Urinary bladder (tissue), 3 donors: ENCODE measurements at regions not wholly inside any gene's neighbourhood (a gene's known extent, or its start where the extent isn't known, plus 50 kb on each side); places are given as distances from the start of the nearest gene placed in this dataset.

ENCODE experiments used
- DNase-seq: peaks from one replicate; pipeline ENCODE4 v3.0.0-alpha.2; 2015; ENCODE audit errors: extremely low spot score
- H3K27ac ChIP-seq: one replicate; pipeline ENCODE4 v1.5.1; 2013; ENCODE audit warnings: low read depth, mild to moderate bottlenecking, moderate library complexity
- H3K36me3 ChIP-seq: one replicate; pipeline ENCODE4 v1.6.1; 2013; ENCODE audit warnings: mild to moderate bottlenecking, moderate library complexity; ENCODE audit not compliant: insufficient read depth
- H3K4me1 ChIP-seq: one replicate; pipeline ENCODE4 v1.6.1; 2013; ENCODE audit warnings: mild to moderate bottlenecking, moderate library complexity; ENCODE audit not compliant: insufficient read depth
- H3K4me3 ChIP-seq: one replicate; pipeline ENCODE4 v1.5.1; 2013; ENCODE audit warnings: low read depth, low read length
- WGBS: extraction: QIAGEN DNeasy Blood & Tissue Kit; methylation state at CpG from one replicate; pipeline ENCODE4 v1.1.7; 2013; 5-methylcytosine and 5-hydroxymethylcytosine counted together
- donor health status: healthy with polysubstance abuse.
- donor health status: healthy.

GRCh38 chr5:87954121-87954520 is 314.5 kb downstream of the TMEM161B start:
- Histone ChIP-seq H3K27ac (no peak overlapping the region), H3K36me3 (no peaks in the 10 kb centered on the region), H3K4me3 (no peak overlapping the region), H3K4me1 (no peaks in the 10 kb centered on the region)
- no peak for DNase-seq

GRCh38 chr5:87951661-87952060 is 317.0 kb downstream of the TMEM161B start:
- Histone ChIP-seq H3K27ac (no peak overlapping the region), H3K4me1 (no peaks in the 10 kb centered on the region), H3K4me3 (no peak overlapping the region), H3K36me3 (no peaks in the 10 kb centered on the region)
- DNase-seq: no peak
- WGBS: 88% methylated on average over 1 of the region's 1 CpG

DNA sequence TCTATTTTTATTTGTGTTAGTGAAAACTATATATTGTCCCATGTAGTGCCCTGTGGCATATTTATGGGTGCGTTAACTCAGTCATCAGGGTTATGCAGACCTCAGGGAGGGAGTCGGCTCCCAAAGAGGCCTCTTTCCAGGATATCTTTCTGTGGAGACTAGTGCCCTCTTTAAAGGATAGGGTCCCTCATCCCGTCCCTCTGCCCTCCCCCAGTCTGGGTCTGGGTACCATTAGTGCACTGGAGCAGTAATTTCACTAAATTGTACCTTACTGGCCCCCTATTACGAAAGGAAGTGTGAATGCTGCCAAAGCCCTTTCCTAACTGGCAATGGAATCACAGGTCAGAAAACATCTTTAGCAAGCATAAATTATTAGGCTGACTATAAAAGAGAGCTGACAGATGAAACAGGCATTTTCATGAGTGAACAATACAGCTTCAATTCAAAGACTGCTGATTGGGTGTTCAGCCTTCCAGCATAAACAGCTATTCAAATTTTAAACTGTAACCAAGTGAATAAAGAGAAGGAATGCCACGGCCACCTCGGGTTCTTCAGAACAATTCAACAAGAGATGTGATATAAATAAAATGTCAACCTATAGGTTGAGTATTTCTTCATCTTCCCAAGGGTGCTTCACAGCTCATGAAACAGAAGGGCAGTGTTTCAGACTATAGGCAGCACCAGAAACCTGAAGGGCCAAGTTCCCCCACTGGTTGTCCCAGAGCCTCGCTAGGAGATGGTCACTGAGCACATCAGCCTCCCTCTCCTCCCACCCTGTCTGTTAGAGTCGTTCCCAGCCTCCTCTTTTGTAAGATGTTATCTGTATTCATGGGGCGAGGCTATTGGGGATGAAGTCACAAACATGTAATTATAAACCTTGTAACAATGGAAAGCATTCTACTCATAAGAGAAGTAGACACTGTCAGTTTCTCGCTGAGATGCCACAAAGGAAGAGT is 318.7 kb downstream of the TMEM161B start:
- 54% methylated on average over 10 of the region's 10 CpGs for WGBS
- H3K36me3 ChIP-seq: no peaks in the 10 kb centered on the region

DNA sequence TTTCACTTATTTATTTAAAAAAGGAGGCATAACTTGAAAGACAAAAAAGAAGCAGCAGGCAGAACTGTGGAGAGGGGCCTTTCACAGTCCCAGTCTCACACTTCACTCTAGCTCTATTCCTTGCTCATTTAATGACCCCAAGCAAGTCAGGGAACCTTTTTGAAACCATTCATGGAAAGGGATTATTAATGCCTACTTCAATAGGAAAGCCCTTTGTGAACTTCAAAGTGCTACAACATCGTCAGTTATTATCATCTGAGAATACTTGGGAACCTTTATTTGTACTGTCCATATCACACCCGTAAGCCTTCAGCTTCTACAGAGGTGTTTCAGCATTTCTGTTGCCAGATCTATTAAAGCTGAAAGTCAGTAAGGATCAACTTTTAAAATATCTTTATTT is 320.2 kb downstream of the TMEM161B start:
- Histone ChIP-seq H3K4me3 (no peak overlapping the region), H3K27ac (no peak overlapping the region), H3K36me3 (no peaks in the 10 kb centered on the region), H3K4me1 (no peaks in the 10 kb centered on the region)
- no peak for DNase-seq
- 66% methylated on average over 2 of the region's 2 CpGs for WGBS

More for the DNA sequence above, 318.7 kb downstream of the TMEM161B start:
- Histone ChIP-seq H3K4me3 (no peak overlapping the region), H3K4me1 (no peaks in the 10 kb centered on the region), H3K27ac (no peak overlapping the region)
- no peak for DNase-seq

DNA sequence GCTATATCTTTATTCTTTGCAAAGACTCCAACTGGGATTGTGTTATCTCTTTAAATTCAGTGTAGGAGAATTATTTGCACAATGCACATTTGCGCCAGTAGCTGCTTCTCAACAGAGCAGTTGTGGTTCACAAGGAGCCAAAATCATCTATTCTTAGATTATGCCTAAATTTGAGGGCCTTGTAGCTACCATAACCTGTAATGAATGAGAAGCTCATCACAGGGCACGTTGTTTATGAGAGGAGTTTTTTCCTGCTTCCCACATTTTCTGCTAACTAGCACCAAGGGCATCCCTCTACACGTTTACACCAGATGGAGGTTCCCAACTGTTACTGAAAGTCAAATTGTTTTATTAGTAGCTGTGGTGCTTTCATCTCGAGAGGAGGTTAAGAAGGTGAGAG is 322.4 kb downstream of the TMEM161B start:
- H3K4me3 ChIP-seq: no peak overlapping the region
- WGBS: 39% methylated on average over 4 of the region's 4 CpGs

DNA sequence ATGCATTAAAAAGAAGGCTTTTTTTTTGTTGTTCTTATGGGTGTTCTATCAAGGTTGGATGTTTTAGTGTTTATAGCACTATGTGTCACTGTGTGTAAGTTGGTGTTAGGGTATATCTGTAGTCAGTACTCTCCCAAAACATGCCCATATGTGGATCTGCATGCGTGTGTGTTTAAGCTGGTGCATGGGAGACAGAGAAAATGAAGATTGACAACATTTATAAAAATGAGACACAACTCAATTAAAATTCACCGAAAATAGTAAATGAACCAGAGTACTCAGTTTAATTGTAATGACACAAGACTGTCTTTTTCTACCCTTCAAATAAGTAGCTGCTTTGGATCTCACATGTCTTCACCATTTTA is 323.4 kb downstream of the TMEM161B start:
- Histone ChIP-seq H3K27ac (no peak overlapping the region), H3K4me1 (no peaks in the 10 kb centered on the region), H3K4me3 (no peak overlapping the region), H3K36me3 (no peaks in the 10 kb centered on the region)
- 84% methylated on average over 2 of the region's 2 CpGs for WGBS
- DNase-seq: no peak

More for the DNA sequence above, 322.4 kb downstream of the TMEM161B start:
- H3K36me3 ChIP-seq: no peaks in the 10 kb centered on the region
- H3K27ac ChIP-seq: no peak overlapping the region
- H3K4me1 ChIP-seq: no peaks in the 10 kb centered on the region
- DNase-seq: no peak

- H3K27ac ChIP-seq: no peak overlapping the region
- H3K36me3 ChIP-seq: no peaks in the 10 kb centered on the region
- no peaks in the 10 kb centered on the region for H3K4me1 ChIP-seq
- no peak overlapping the region for H3K4me3 ChIP-seq
- no peak for DNase-seq
- WGBS: 21% methylated on average over 9 of the region's 9 CpGs
These were observed 323.9 kb downstream of the TMEM161B start for GRCh38 chr5:87944553-87945285.

DNA sequence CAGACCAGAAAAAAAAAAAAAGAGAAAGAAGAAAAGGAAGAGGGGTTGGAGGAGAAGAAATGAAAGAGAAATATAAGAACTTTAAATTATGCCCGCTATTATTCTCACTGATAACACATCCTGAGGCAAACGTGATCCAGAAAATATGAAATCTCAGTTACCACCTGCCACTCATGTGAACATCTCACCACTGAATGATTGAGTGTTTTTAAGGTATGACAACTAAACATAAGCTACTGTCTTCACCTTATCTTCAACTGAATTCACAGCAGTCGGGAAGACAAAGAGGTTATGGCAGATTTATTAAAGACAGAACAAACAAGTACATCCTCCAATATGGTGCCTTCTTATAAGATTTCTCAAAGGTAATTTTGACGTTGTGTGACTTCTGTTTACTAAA is 327.9 kb downstream of the TMEM161B start:
- Histone ChIP-seq H3K4me3 (no peak overlapping the region), H3K27ac (no peak overlapping the region), H3K36me3 (no peaks in the 10 kb centered on the region), H3K4me1 (no peaks in the 10 kb centered on the region)
- no peak for DNase-seq
- WGBS: 63% methylated on average over 4 of the region's 4 CpGs

- Histone ChIP-seq H3K4me1 (no peaks in the 10 kb centered on the region), H3K27ac (no peak overlapping the region), H3K36me3 (no peaks in the 10 kb centered on the region), H3K4me3 (no peak overlapping the region)
- no peak for DNase-seq
These were observed 332.0 kb downstream of the TMEM161B start for GRCh38 chr5:87936667-87937066.

DNA sequence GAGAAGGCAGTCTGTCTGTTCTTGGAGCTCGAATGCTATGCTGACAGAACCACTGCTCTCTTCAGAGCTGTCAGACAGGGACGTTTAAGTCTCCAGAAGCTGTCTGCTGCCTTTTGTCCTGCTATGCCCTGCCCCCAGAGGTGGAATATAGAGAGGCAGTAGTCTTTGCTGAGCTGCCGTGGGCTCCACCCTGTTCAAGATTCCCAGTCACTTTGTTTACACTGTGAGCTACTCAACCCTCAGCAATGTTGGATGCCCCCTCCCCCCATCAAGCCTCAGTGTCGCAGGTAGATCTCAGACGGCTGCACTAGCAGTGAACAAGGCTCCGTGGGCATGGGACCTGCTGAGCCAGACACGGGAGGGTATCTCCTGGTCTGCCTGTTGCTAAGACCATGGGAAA is 344.2 kb downstream of the TMEM161B start:
- no peaks in the 10 kb centered on the region for H3K4me1 ChIP-seq
- 53% methylated on average over 7 of the region's 7 CpGs for WGBS
- no peak overlapping the region for H3K4me3 ChIP-seq
- no peak overlapping the region for H3K27ac ChIP-seq
- H3K36me3 ChIP-seq: no peaks in the 10 kb centered on the region
- no peak for DNase-seq

DNA sequence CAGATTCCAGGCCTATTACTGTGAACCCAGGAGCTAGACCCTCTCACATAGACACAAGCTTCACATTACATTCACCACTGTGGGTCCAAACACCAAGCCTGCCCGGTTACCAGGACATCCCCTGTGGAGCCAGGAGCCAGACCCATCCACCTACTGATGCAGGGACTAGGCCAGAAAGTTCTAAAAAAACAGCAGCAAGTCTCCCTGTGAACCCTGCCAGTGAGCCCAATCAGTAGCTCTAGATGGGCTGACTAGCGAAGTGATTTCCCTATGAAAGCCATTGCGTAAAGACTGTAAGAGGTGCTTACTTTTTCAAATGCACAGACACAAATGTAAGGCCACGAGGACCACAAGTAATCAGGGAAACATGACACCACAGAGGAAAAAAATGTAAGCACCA is 352.3 kb downstream of the TMEM161B start:
- Histone ChIP-seq H3K4me3 (no peak overlapping the region), H3K27ac (no peak overlapping the region), H3K4me1 (no peaks in the 10 kb centered on the region), H3K36me3 (no peaks in the 10 kb centered on the region)
- 76% methylated on average over 4 of the region's 4 CpGs for WGBS
- DNase-seq: no peak

- no peaks in the 10 kb centered on the region for H3K4me1 ChIP-seq
- H3K27ac ChIP-seq: no peak overlapping the region
- DNase-seq: no peak
- WGBS: 88% methylated on average over 1 of the region's 1 CpG
- no peak overlapping the region for H3K4me3 ChIP-seq
- H3K36me3 ChIP-seq: no peaks in the 10 kb centered on the region
These were observed 356.2 kb downstream of the TMEM161B start for GRCh38 chr5:87912419-87912818.

- 67% methylated on average over 2 of the region's 2 CpGs for WGBS
- H3K27ac ChIP-seq: no peak overlapping the region
- H3K4me3 ChIP-seq: no peak overlapping the region
- DNase-seq: no peak
- H3K36me3 ChIP-seq: no peaks in the 10 kb centered on the region
- no peaks in the 10 kb centered on the region for H3K4me1 ChIP-seq
These were observed 359.3 kb downstream of the TMEM161B start for GRCh38 chr5:87909382-87909781.

DNA sequence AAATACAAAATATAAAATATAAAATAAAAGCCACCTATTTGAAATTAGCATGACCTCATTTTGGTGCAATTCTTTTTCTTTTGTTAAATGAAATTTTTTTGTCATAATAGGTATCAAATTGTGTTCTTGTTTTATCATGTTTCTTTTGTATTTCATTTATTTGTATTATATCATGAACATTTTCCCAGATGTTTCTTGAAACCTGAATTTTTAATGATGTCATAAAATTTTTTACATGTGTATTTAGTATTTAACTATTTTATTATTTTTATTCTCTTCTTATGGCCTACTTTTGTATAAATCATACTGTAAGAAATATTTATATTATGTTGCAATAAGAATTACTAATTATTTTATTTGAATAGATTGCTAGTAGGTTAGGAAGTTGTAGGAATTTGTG is 361.7 kb downstream of the TMEM161B start:
- DNase-seq: no peak
- Histone ChIP-seq H3K4me1 (no peaks in the 10 kb centered on the region), H3K4me3 (no peak overlapping the region), H3K36me3 (no peaks in the 10 kb centered on the region), H3K27ac (no peak overlapping the region)
